ENCODE measurements at regions not wholly inside any gene's neighbourhood (a gene's known extent, or its start where the extent isn't known, plus 50 kb on each side); places are given as distances from the start of the nearest gene placed in this dataset.

GRCh38 chr12:94771199-94771598 lies 120.8 kb upstream of the TMCC3 start:
- Mint-ChIP-seq H3K36me3 (no peaks in the 10 kb centered on the region), H3K4me1 (peaks cover 14% of the 10 kb centered on the region), H3K9me3 (peaks cover 0 to 4% (median 0%) of the 10 kb centered on the region in 7 donors), H3K27me3 (ENCODE audit: low read depth in 3 of 3) (peaks cover 10 to 13% (median 12%) of the 10 kb centered on the region in 3 donors), H3K27ac (no peak overlapping the region), H3K4me3 (no peak overlapping the region)
- intact Hi-C loops (cut with micrococcal nuclease) = no loop called here
- H3K4me2 ChIP-seq (replicated peaks; ENCODE audit: extremely low read depth, low read length, poor library complexity, severe bottlenecking) = no peak overlapping the region
- H3K79me2 ChIP-seq (ENCODE audit: insufficient read depth, low read length) = no peaks in the 10 kb centered on the region
- no peaks in the 10 kb centered on the region for H3K36me3 ChIP-seq (replicated peaks in 1 of 2; ENCODE audit: control insufficient read depth in 1 of 2, insufficient read depth in 2 of 2, low read length in 2 of 2)
- H3K27me3 ChIP-seq (ENCODE audit: control insufficient read depth in 2 of 2, insufficient read depth in 2 of 2, low read length in 2 of 2) = peaks cover 3 to 6% of the 10 kb centered on the region in 2 donors
- H3K4me1 ChIP-seq (ENCODE audit: control insufficient read depth in 1 of 2, insufficient read depth in 2 of 2, low read length in 2 of 2) = peaks cover 6 to 11% of the 10 kb centered on the region in 2 donors
- WGBS (ENCODE audit: insufficient coverage) = 100% methylated on average over 3 of the region's 4 CpGs
- no peaks in the 10 kb centered on the region for H3K9me3 ChIP-seq (replicated peaks in 1 of 2; ENCODE audit: control insufficient read depth in 1 of 2, insufficient read depth in 1 of 2, low read length in 2 of 2)
- no peak overlapping the region for H3K9ac ChIP-seq (ENCODE audit: insufficient read depth, low read length, poor library complexity, severe bottlenecking)
- no peak overlapping the region for H3K4me3 ChIP-seq (replicated peaks in 1 of 3; ENCODE audit: low read depth in 2 of 3, low read length in 3 of 3)
- no peak for DNase-seq
- H3K27ac ChIP-seq (ENCODE audit: low read depth in 1 of 2, low read length in 2 of 2) = no peak overlapping the region
- no peak for TF ChIP-seq CTCF (IDR thresholded peaks at IDR 0.05)
- no peaks in the 10 kb centered on the region for H4K20me1 ChIP-seq (ENCODE audit: insufficient read depth, low read length)
- no peak overlapping the region for H2AFZ ChIP-seq (ENCODE audit: insufficient read depth, low read depth, low read length, poor library complexity, severe bottlenecking)

- peaks cover 10 to 13% (median 12%) of the 10 kb centered on the region in 3 donors for H3K27me3 Mint-ChIP-seq (ENCODE audit: low read depth in 3 of 3)
- no peak overlapping the region for H3K4me3 ChIP-seq (replicated peaks in 1 of 3; ENCODE audit: low read depth in 2 of 3, low read length in 3 of 3)
- no peak overlapping the region for H3K27ac Mint-ChIP-seq
- WGBS (ENCODE audit: insufficient coverage) = 100% methylated on average over 3 of the region's 6 CpGs
- peaks cover 6 to 11% of the 10 kb centered on the region in 2 donors for H3K4me1 ChIP-seq (ENCODE audit: control insufficient read depth in 1 of 2, insufficient read depth in 2 of 2, low read length in 2 of 2)
- no peaks in the 10 kb centered on the region for H3K36me3 ChIP-seq (replicated peaks in 1 of 2; ENCODE audit: control insufficient read depth in 1 of 2, insufficient read depth in 2 of 2, low read length in 2 of 2)
- peaks cover 0 to 4% (median 0%) of the 10 kb centered on the region in 7 donors for H3K9me3 Mint-ChIP-seq
- intact Hi-C loops (cut with micrococcal nuclease) = no loop called here
- no peak overlapping the region for H3K9ac ChIP-seq (ENCODE audit: insufficient read depth, low read length, poor library complexity, severe bottlenecking)
- peaks cover 14% of the 10 kb centered on the region for H3K4me1 Mint-ChIP-seq
- no peak overlapping the region for H3K4me2 ChIP-seq (replicated peaks; ENCODE audit: extremely low read depth, low read length, poor library complexity, severe bottlenecking)
- no peak overlapping the region for H3K27ac ChIP-seq (ENCODE audit: low read depth in 1 of 2, low read length in 2 of 2)
- DNase-seq = no peak
- H3K36me3 Mint-ChIP-seq = no peaks in the 10 kb centered on the region
- H3K27me3 ChIP-seq (ENCODE audit: control insufficient read depth in 2 of 2, insufficient read depth in 2 of 2, low read length in 2 of 2) = peaks cover 3 to 6% of the 10 kb centered on the region in 2 donors
- no peaks in the 10 kb centered on the region for H4K20me1 ChIP-seq (ENCODE audit: insufficient read depth, low read length)
- H3K4me3 Mint-ChIP-seq = no peak overlapping the region
- no peaks in the 10 kb centered on the region for H3K9me3 ChIP-seq (replicated peaks in 1 of 2; ENCODE audit: control insufficient read depth in 1 of 2, insufficient read depth in 1 of 2, low read length in 2 of 2)
- no peaks in the 10 kb centered on the region for H3K79me2 ChIP-seq (ENCODE audit: insufficient read depth, low read length)
- H2AFZ ChIP-seq (ENCODE audit: insufficient read depth, low read depth, low read length, poor library complexity, severe bottlenecking) = no peak overlapping the region
- no peak for TF ChIP-seq CTCF (IDR thresholded peaks at IDR 0.05)
These were observed 120.4 kb upstream of the TMCC3 start for GRCh38 chr12:94770791-94771190.

All from CD14-positive monocyte (primary cell).